Effector CD8-positive, alpha-beta T cell (primary cell): ENCODE measurements at regions not wholly inside any gene's neighbourhood (a gene's known extent, or its start where the extent isn't known, plus 50 kb on each side); places are given as distances from the start of the nearest gene placed in this dataset.
"Not testable (repeated sequence)": the region's sequence is repeated elsewhere in the genome, so short reads cannot be mapped to it uniquely, and the experiment has no call there.

Source experiments
- DNase-seq: peaks from one replicate; lab custom pipeline; 2025; lab: John Stamatoyannopoulos, UW

DNA sequence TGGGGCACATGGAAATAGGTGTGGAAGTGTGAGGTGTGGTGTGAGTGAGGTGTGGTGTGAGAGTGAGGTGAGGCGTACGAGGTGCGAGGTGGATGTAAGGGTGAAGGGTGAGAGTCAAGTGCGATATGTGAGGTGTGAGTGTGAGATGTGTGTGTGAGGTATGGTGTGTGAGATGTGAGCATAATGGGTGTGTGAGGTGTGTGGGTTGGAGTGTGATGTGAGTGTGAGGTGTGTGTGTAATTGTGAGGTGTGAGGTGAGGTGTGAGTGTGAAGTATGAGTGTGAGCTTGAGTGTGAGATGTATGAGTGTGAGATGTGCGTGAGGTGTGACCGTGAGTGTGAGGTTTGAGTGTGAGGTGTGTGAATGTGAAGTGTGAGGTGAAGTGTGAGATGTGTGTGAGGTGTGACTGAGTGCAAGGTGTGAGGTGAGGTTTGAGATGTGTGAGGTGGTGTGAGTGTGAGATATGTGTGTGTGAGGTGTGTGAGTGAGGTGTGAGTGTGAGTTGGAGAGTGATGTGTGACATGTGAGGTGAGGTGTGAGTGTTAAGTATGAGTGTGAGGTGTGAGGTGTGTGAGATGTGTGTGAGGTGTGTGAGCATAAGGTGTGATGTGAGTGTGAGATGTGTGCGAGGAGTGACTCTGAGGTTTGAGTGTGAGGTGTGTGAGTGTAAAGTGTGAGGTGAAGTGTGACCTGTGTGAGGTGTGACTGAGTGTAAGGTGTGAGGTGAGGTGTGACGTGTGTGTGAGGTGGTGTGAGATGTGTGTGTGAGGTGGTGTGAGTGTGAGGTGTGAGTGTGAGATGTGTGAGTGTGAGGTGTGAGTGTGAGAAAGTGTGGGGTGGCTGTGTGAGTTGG is 354.0 kb downstream of the FOXL1 start:
- DNase-seq: no peak

DNA sequence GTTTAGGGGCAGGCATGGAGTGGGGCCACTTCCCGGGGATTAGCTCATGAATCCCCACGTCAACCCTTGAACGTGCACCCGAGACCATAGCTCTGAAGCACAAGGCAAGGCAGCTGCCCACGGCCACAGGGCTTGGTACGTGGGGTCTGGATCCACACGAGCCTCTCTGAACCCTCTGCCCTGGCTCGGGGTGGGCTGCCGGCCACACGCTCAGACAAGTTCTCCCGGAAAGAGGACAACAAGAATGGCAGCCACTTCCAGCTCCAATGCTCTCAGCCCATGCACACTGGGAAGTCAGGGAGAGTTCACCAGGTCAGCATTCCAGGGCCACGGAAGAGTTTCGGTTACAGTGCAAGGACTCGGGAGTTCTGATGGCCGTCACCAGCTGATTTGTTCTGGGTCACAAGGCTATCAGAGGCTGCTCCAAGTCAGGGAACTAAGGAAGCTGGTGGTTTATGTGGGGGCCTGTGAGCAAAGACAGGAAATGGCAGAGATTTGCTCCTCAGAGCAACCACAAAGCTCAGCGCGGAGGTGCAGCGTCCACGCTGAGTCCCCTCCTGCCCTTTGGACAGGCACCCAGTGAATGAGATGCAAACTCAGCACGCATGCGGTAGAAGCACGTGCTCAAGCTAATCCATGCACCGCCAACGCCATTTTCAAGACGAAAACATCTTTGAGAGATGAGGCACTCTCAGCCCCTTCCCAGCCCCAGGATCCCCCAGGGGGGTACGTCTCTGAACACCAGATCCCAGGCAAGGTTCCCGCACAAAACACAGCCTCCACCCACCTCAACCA is 356.4 kb downstream of the FOXL1 start:
- no peak for DNase-seq

DNA sequence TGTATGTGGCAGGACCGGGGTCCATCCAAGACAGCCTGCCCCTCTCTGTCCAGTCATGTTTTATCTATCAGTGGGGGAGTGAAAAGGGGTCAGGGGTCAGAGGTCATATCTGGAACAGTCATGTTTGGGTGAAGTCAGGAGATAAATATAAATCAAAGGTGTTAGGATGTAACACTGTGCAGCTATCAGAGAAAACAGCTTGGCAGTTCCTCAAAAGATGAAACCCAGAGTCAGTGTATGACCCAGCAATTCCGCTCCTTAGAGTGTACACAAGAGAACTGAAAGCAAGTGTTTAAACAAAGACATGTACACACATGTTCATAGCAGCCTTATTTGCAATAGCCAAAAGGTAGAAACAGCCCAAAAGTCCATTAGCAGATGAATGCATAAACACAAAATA is 361.3 kb downstream of the FOXL1 start:
- DNase-seq: no peak

DNA sequence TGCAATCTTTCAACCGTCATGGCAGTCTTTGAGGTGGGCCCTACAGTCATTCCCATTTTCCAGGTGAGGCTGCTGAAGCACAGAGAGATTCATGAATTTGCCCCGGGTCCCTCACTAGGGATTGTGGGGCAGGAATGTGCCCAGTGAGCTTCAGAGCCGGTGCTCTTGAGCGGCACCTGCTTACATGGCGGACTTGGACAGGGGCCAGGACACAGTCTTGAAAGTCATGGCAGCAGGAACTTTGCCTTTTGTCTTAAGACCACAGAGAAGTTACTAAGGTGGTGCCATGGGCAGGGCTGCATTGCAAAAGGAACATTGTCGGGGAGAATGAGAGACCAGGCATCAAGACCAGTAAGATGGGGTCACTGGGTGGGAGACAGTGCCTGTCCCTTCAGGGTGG is 363.4 kb downstream of the FOXL1 start:
- no peak for DNase-seq

GRCh38 chr16:86942151-86943051 is 364.1 kb downstream of the FOXL1 start:
- no peak for DNase-seq

DNA sequence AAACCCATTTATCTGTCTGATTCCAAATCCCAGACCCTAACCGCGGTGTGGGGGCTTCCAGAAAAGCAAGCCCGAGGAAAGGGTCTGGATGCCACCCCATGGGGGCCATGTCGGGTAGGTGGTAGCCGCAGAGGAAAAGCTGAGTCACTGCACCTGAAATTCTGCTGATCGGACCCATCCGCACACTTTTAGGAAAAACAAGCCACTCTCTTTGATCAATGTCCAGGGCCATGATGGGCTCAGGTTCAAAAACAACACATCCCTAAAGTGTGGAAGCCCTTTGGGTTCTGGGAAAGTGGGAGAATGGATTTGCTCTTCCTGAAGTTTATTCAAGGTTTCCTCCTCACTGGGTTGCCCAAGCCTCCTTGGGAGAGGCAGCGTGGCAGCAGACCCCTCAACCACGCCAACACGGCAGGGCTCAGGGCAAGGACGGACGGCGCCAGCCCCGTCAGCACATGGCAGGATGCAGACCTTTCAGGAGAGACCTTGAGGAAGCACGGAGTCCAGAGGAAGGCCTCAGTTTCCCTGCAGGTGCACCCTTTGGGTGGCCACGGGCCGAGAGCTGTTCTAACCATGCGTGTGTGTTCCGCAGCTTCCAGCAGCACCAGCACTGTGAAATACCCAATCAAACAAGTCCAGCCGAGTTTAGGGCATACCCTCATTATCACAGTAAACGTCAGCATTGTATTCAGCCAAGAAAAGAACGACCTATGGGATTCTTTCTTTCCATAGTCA is 367.0 kb downstream of the FOXL1 start:
- DNase-seq: no peak

- no peak for DNase-seq
These were observed 368.0 kb downstream of the FOXL1 start for GRCh38 chr16:86946396-86946795.

GRCh38 chr16:86946981-86947380 is 368.6 kb downstream of the FOXL1 start:
- no peak for DNase-seq

- no peak for DNase-seq
These were observed 369.1 kb downstream of the C16orf95 start for GRCh38 chr16:86948046-86948445.

DNA sequence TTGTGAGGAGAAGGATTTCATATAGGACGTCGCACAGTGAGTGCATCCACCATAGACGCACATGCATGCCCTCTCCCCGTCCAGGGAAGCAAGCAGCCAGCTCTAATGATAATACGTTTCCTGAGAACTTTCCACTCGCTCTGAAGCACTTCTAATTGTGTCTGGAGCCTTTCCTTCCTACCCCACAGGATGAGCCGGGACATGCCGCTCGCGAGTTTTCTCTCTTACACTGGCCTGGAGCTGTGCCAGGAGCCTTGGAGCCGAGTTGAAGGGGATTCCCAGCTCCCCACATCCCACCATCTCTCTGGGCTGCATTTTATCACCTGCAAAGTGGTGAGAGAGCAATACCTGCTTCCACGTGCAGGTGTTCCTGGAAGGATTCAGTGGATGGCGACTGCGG is 368.1 kb downstream of the C16orf95 start:
- DNase-seq: no peak

DNA sequence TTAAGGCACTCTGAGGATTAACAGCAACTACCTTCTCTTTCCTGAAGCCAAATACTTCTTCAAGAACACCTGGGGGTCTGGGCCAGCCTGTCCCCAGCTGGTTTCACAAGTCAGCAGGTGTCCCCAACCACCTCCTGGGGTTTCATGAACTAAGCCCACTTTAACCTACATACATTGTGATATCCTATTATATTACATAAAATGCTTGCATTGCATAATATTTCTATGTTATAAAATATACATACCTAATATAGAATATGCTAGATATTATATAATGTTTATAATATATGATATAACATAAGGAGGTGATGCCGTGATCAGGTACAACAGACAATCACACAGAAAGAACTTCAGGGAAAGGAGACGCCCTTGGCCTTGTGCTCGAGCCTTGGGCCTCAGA is 367.6 kb downstream of the C16orf95 start:
- DNase-seq: no peak

DNA sequence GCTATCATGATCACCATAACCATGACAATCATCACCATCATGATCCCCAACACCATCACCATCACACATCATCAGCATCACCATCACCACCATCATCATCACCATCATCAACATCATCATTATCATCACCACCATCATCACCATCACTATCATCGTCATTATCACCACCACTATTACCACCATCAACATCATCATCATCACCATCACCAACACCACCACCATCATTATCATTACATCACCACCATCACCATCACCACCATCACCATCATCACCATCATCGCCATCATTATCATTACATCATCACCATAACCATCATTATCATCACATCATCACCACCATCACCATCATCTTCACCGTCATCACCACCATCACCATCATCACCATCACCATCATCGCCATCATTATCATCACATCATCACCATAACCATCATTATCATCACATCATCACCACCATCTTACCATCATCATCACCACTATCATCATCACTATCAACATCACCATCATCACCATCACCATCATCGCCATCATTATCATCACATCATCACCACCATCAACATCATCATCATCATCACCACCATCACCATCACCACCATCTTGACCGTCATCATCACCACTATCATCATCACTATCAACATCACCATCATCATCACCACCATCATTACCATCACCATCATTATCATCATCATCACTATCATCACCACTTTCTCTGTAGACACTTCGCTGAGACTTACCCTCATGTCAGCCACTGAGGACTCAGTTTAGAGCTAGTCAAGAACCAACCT is 366.0 kb downstream of the C16orf95 start:
- no peak for DNase-seq

DNA sequence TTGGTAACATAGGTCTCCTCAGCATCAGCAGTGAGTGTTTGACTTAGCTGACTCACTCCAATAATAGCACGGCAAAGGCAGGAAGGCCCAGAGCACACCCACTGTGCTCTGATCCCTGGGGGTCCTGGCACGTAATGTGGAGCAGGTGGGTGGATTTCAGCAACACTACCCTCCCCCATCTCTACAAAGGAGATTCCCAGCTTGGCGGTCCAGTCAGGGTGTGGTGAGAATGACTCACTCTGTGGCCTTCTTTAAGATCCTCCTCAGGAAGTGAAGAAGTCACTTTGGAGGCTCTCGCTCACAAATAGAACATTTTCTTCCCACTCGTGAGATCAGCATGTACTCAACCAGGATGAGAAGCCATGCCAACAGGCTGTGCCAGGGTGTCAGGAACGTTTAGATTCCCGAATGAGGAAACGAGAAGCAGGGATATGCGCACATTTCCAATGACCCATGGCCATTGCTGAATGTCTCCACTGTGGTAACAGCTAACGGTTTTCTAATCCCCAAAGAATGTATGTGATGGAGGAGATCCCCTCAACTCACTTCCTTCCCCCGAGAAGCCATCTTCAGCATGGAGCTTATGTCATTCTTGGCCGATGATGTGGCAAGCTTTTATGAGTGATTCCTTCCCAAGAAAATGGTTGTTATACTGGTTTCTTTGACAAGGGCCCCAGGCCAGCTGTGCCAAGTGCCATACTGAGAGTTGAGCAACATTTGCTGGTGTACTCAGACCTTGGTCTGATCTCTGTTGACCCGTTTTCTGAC is 365.2 kb downstream of the C16orf95 start:
- DNase-seq: no peak

- no peak for DNase-seq
These were observed 364.4 kb downstream of the C16orf95 start for GRCh38 chr16:86952769-86953168.

DNA sequence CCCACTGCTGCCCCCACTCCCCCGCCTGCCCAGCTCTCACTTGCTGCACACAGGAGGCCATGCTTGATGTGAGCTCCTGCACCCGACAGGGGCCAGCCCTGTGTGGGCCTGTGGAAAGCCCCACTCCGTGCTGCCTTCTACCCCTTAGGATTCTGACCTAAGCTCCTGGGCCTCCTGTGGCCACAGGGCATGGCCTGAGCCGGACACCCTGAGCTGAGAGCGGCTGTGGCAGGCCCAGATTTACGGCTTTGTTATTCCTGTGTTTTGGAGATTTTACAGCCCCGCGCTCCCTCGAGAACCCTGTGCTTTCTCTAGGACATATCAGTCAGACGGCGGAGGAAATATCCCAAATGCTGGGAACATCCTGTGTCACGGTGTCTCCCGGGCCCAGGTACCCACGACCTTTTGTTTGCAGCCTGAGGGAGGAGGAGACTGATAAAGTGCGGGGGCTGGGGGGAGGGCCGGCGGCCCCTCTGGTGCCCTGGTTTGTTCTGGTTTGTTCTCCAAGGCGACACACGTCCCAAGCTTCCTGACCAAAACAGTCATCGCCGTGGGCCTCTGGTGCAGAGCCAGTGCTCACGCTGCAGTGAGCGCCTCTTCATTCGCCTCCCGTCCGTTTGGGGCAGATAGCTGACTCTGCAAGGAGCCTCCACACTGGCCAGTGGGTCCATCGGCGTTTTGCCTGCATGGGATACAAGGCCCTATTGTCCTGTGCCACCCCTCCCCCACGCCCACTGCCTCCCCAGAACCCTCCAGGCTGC is 363.4 kb downstream of the C16orf95 start:
- DNase-seq: no peak

DNA sequence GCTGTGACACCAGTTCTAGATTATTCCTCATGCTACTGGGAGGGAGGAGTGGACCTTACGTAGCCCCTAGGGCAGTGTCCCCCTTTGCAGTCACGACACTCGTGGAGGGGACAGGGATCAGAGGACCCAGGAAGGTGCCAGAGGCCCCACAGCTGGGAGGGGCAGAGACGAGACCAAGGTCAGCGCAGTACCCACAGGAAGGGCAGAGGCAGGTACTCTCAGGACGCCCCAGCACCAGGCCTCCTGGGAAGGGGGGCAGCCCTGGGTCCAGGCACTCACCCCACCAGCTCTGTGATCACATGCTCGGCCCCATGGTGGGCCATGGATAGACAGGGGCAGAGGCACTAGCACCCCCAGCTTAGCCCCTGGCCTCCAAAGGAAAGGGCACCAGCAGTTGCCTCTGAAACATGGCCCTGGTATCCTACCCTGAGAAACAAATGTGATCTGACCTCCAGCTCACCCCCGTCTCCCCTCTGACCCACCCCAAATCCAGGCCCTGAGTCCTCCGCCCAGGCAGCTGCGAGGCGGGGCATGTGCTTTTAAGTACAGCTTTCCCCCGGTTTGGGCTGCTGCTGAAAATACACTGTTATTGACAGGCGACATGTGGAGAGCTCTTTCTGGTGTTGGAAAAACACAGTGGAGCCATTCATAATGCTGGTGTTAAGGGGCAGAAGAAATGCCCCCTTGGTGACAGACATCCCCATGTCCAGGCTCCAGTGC is 361.9 kb downstream of the C16orf95 start:
- DNase-seq: no peak

- no peak for DNase-seq
These were observed 360.8 kb downstream of the C16orf95 start for GRCh38 chr16:86956437-86956836.

DNA sequence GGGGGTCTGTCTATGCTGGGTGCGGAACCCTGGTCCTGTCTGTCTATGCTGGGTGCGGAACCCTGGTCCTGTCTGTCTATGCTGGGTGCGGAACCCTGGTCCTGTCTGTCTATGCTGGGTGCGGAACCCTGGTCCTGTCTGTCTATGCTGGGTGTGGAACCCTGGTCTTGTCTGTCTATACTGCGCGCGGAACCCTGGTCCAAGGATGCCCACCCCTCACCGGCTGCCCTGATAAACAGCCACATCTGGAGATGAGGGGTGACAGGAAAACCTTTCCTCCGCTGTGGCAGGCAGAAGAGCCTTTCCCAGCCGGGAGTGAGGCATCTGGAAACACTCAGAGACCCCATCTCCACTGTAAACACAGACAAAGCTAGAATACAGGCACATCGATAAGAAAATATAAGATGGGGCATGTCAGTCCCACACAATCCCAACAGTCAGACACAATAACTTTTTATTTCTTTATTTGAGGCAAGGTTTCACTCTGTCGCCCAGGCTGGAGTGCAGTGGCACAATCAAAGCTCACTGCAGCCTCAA is 359.5 kb downstream of the C16orf95 start:
- DNase-seq: not testable (repeated sequence)
